Tongue (tissue), 1 donor: ENCODE measurements at regions not wholly inside any gene's neighbourhood (a gene's known extent, or its start where the extent isn't known, plus 50 kb on each side); places are given as distances from the start of the nearest gene placed in this dataset.
"Not testable (repeated sequence)": the region's sequence is repeated elsewhere in the genome, so short reads cannot be mapped to it uniquely, and the experiment has no call there.

Source experiments
- DNase-seq: peaks from one replicate; pipeline ENCODE4 v3.0.0-alpha.2; 2015

DNA sequence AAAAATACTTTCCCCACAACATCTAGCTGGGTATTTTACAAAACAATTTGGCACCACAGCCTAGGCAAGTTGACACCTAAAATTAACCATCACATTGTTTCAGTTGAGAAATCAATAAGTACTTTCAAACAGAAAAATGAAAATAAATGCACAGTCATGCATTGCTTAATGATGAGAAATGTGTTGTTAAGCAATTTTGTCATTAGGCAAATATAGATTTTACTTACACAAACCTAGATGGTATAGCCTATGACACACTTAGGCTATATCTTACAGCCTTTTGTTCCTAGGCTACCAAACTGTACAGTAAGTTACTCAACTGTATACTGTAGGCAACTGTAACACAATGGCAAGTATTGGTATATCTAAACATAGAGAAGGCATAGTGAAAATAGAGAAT lies 608.6 kb upstream of the BCHE start:
- DNase-seq = no peak

DNA sequence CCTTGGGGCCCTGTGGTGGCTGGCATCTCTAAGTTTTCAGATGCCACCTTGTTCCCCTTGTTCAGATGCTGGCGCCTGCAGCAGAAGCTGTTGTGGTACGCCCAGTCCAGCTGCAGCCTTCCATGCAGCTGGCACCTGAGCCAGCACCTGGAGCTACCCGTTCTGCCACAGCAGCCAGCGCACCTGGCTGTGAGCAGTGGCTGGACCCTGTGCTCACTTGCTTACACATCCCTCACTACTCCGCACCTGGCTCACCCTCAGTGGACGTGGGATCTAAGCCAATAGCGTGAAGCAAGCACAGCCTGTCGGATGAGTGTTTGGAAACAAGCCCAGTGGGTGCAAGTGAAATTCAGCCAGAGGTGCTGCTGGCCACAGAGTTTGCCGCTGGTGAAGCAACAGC lies 607.5 kb upstream of the BCHE start:
- no peak for DNase-seq

DNA sequence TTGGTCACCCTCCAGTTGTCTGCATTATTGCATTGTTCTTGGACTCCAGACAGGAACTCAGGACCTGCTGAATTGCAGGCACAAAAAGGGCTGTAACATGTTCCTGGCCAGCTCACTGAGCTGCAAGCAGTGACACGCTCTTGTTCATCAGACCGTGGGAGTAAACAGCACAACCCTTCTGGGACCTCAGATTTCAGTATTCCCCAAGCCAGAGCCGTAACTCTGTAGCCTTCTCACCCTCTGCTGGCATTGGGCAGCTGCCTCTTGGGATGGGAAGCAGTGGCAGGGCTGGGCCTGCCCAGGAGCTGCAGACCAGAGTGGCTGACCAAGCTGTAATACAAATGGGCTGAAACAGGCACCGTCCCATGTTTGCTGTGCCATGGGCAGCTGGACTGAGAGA lies 607.1 kb upstream of the BCHE start:
- DNase-seq = no peak

DNA sequence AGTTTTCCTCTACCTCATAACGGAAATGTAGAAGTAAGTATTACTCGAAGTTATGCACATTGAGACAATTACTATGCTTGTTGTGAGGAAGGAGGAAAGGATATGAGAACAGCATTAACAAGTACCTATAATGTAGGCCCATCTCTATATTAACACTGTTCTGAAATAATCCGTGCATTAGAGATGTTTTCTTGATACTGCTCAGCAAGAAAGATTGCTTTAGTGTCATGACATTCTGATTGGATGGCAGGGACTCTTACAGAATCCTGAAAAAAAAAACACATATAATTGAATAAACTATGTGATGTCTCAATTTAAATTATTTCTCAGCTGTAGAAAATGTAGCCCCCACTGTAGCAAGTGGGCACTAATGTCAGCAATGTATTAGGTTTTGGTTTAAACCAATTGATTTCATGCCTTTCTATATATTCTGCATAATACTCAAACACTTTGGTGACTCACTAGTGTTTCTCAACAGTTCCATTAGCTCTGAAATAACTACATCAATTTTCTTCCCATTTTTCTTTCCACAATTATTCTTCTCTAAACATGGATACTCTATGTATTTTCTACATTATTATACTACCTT lies 598.3 kb upstream of the BCHE start:
- DNase-seq = no peak

DNA sequence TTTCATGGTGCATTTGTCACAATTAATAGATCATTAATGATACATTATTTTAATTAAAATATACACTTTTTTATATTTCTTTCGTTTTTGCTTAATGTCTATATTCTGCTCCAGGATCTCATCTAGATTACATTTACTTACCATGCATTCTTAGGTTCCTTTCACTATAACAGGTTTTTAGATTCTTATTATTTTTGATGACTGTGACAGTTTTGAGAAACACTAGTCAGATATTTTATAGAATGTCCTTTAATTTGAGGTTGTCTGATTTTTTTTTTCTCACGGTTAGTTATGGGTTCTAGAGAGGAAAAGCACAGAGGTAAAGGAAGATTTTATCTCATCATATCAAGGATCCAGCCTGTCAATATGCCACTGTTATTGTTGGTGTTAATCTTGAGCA lies 595.8 kb upstream of the BCHE start:
- no peak for DNase-seq

DNA sequence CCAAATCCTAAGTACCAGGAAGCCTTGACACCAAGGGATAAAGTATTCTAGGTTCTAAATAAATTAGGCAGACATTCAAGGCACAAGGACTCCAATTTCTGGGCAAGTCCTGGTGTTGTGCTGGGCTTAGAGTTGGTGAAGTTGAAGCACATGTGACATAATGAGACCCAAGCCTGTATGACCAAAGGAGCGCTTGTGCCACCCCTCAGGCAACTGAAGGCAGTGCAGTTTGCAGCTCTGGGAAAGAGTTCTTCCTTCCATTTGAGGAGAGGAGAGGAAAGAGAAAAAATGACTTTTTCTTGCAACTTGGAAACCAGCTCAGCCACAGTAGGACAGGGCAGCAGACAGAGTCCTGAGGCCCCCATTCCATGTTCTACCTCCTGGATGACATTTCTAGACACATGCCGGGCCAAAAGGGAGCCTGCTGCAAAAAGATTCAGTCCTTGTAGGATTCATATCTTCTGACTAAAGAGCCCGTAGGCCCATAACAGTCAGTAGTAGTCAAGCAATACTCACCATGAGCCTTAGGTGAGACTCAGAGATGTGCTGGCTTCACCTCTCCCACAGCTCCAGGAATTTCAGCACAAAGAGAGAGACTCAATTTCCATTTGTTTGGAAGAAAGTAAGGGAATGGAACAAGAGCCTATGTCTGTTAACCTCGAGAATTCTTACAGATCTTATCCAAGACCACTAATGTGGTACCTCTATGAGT lies 588.8 kb upstream of the BCHE start:
- no peak for DNase-seq

DNA sequence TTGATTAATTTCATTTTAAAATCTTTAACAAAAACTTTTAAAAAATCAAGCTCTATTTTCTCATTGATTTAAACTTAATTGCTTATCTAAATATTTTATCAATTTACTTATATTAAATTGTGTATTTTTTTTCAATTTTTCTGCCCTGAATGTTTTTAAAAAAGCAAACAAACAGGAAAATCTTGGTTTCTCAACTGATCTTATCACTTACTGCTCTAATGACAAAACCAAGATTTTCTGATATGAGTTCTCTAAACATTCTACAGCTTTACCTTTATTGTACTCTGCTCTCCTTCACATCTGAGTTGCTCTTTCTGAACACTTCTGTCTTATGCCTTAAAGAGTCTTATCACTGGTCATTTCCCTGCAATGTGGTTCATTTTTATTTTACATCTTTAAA lies 587.8 kb upstream of the BCHE start:
- no peak for DNase-seq

DNA sequence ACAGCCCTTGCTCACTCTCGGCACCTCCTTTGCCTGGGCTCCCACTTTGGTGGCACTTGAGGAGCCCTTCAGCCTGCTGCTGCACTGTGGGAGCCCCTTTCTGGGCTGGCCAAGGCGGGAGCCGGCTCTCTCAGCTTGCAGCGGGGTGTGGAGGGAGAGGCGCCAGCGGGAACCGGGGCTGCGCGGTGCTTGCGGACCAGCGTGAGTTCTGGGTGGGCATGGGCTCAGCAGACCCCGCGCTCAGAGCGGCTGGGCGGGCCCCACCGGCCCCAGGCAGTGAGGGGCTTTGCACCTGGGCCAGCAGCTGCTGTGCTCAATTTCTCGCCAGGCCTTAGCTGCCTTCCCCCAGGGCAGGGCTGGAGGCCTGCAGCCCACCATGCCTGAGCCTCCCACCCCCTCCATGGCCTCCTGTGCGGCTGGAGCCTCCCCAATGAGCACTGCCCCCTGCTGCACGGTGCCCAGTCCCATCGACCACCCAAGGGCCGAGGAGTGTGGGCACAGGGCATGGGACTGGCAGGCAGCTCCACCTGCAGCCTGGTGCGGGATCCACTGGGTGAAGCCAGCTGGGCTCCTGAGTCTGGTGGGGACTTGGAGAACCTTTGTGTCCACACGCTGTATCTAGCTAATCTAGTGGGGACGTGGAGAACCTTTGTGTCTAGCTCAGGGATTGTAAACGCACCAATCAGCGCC lies 586.7 kb upstream of the BCHE start:
- not testable (repeated sequence) for DNase-seq

DNA sequence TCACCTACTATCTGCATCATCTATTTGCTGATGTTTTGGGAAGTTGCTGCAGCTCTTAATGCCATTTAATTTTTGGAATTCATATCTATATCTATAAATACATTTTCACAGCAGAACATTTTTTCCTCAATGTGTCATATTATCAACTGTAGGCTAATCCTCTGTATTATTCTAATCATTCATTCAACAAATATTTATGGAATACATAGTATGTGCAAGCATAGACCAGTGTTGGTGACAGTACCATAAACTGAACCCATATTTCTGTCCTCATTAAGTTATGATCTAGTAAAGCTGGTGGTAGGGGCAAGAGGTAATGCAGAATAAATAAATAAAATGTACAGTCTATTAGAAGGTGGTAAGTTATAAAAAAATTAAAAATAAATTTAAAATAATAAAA lies 585.3 kb upstream of the BCHE start:
- DNase-seq = no peak

DNA sequence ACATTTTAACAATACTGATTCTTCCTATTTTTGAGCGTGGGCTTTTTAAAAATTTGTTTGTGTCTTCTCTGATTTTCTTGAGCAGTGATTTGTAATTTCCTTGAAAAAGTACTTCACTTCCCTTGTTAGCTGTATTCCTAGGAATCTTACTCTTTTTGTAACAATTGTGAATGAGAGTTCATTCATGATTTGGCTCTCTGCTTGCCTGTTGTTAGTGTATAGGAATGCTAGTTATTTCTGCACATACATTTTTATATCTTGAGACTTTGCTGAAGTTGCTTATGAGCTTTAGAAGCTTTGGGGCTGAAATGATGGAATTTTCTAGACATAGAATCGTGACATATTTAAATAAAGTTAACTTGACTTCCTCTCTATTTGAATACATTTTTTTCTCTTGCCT lies 582.8 kb upstream of the BCHE start:
- no peak for DNase-seq

DNA sequence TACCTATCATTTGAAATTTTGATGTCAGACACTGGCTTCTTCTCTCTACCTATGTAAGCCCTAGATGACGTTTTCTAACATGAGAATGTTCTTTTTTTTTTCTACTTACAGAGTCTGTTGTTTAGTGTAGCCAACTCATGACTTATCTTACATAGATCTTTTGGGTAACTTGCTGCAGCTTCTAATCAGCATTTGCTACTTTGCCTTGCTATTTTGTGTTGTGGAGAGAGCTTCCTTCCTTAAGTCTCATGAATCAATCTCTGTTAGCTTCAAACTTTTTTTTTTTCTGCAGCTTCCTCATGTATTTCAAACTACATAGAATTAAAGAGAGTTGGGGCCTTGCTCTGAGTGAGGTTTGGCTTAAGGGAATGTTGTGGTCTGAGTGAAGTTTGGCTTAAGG lies 568.7 kb upstream of the BCHE start:
- no peak for DNase-seq

DNA sequence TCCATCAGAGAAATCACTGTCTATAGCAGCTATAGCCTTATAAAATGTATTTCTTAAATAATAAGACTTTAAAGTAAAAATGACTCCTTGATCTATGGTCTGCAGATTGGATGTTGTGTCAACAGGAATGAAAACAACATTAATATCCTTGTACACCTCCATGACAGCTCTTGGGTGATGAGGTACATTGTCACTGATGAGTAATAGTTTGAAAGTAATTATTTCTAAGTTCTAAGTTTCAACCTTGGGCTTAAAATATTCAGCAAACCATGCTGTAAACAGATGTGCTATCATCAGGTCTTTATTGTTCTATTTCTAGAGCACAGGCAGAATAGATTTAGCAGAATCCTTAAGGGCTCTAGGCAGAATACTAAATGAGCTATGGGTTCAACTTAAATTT lies 568.2 kb upstream of the BCHE start:
- DNase-seq = no peak

DNA sequence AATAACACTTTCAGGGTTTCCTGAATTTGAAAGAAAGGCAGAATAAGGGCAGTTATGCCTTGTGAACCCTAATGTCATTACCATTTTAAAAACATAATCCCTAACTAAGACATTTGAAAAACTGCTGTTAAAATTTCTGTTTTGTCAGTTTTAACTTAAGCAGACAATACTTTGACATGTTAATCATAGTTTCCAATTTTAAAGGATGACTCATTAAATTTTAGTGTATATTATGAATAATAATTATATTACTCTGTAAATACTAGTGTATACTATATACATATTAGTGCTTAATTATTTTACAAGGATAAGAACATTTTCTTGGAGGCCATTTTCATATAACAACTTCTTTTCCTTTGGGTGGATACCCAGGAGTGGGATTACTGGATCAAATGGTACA lies 553.1 kb upstream of the BCHE start:
- DNase-seq = no peak

DNA sequence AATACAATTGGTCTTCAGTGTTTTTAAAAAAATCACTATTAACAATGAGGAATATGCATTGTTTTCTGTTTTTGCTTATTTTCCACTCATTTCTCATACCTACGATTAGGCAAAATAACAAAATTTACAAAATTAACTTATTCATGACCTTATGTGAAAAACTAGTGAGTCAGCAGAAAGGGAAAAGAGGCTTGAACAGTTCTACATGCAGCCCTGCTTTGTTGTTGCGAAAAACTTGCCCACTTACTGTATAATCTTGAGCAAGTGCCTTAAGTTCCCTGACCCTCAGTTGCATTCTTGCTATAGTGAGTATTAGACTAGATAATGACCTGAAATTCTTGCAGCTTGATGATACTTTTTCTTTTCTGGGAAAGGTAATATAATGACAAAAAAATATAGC lies 551.1 kb upstream of the BCHE start:
- DNase-seq = no peak

DNA sequence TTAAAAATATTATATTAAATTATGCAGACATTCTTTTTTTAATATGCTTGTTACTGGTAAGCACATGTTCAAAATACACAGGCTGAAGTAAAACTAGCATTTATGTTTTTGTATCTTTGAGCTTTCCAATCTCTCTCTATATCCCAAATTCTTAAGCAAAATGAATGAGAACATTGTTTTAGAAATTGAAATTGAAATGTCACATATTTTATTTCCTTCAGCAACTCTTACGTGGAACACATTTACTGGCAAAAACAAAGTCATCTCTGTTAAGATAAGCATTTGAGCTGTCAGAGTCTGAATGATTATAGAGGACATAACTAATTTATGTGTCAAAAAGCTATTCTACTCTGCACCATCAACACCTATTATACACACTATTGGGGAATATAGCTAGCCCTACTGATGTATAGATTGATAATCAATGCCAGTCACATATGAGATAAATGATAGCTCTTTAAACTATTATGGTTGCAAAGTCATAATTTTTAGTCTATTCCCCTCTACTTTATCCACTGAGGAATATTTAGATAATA lies 535.4 kb upstream of the BCHE start:
- DNase-seq = no peak

DNA sequence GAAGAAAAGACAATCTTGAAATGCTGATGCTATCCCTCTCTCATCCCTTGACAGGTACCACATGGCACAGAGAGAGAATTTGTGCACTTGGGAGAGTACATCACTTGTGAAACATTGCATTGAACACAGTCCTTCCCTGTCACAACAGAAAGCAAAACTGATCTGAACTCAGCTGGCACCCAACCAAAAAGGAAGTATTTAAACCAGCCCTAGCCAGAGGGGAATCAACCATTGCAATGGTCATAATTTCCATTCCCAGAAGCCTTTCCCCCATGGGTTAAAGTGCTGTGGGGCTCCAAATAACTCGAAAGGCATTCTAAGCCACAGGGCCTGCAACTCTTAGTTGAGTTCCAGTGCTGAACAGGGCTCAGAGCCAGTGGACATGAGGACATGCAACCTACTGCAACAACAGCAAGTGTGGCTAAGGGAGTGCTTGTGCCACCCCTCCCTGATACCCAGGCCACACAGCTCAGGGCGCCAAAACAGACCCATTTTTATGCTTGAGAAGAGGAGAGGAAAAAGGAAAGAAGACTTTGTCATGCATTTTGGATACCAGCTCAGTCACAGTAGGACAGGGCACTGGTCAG lies 530.8 kb upstream of the BCHE start:
- no peak for DNase-seq

DNA sequence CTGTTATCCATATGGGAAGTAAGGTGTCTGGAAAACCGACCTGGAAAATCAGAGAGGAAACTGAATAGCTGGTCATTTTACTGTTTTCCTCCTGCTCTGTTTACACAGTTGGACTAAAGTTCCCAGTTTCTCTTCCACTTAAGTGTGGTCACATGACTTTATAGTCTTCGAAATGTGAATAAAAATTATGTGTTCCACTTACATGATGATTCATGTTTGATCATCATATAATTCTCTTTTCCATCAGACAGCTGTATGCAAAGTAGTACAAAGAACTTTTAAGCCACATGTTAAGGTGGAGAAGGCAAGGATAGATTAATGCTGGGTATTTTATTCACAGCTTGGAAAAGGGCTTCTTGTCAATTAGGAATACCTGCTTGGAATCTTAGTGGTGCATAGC lies 525.5 kb upstream of the BCHE start:
- no peak for DNase-seq

DNA sequence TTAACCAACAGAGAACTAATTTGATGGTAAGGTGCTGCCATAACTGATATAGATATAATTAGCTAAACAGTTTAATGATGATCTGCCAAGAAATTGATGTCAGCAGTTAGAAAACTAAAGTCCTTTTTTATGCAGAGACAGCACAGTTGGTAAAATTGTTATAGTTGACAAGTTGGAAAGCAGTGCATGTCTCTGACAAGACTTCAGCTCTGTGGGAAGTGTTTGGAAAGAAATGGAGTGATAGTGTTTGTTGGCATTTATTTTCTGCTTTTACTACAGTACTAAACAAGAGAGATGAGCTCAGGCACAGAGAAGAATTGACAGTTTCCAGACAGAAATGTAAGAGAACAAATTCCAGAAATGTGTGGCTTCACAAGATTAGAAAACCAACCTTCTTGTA lies 523.5 kb upstream of the BCHE start:
- no peak for DNase-seq

DNA sequence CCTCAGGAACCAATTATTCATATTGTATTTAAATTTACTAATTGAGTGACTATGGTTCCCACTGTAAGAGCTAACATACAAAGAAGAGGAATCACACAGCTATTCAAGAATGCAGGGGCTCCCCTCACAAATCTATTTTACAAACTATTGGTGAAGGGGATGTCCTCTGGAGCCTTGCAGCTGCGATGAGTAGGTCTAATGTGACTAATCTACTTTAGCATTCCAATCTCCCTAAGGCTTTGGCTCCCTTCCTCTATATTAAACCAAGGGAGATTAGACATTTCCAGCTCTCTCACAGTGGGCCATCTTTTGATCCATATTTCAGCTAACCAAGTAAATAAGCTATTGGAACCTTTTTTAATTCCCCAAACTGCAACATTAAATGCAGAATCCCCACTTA lies 514.2 kb upstream of the BCHE start:
- no peak for DNase-seq

DNA sequence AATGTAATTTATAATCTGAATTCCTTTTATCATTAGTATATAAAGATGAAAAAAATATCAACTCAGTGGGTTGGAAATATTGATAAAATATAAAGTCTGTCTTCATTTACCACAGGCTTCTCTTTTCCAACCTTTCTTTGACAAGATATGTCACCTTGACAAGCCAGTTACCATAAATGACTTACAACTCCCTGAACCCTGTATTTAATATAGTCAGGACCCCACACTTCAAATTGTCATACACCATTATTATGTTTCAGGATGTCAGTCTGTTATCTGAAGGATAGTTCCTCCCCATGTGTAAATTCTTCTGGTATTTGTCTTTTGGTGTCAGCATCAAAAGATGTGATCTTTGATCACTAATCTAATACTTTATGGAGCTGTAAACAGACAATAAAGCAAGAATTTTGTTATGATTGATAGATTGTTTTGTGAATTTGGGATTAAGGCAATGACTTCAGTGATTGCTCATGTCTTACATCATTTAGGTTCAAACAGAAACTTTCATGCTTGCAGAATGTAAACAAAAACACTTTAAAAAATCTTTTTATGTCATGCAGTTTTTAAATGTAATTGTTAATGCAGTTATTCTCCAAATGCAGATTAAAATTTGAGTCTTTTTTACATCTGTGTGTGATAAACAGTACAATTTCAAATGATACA lies 503.5 kb upstream of the BCHE start:
- no peak for DNase-seq

DNA sequence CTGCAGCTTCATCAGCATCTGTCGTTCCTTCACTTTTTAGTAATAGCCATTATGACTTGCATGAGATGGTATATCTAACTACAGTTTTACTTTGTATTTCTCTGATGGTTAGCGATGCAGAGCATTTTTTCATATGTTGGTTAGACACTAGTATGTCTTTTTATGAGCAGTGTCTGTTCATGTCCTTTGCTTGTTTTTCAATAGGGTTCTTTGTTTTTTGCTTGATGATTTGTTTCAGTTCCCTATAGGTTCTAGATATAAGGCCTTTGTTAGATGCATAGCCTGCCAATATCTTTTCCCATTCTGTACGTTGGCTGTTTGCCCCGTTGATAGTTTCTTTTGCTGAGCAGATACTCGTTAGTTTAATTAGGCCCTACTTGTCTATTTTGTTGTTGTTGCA lies 487.2 kb upstream of the BCHE start:
- DNase-seq = no peak

DNA sequence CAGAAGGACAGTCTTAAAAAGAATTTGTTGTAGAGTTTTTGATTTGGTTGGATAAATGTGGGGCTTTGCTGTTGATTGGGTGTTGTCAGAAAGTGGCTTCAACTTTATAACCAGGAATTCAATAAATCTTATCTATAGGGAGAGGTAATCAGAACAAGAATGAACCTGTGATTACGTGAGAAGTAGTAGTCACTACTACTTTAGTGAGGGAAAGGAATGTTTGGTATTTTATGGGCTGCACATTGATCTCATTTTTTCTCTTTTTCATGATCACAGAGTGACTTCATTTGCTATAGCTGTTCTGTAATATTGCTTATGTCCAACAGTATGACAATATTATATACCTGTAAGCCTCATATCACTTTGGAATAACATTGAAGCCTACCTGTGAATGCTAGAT lies 485.2 kb upstream of the BCHE start:
- no peak for DNase-seq
